HepG2 (cell line): ENCODE measurements at regions not wholly inside any gene's neighbourhood (a gene's known extent, or its start where the extent isn't known, plus 50 kb on each side); places are given as distances from the start of the nearest gene placed in this dataset.
A peak's percentile ranks its signal among the peaks of the same experiment; 100 is the strongest.

Experiments used
- BCL6 ChIP-seq: IDR thresholded peaks from 2 replicates; pipeline ENCODE4 v1.6.1; 2016; ENCODE audit warnings: missing genetic modification reagents, missing compliant biosample characterization
- HCFC1 ChIP-seq: fragments of 150-350 bp; IDR thresholded peaks from 2 replicates; pipeline ENCODE4 v1.6.1; 2014; ENCODE audit warnings: low read depth, low read length
- HOXA7 ChIP-seq: sonication (generic); formaldehyde crosslinking; IDR thresholded peaks from 2 replicates; pipeline ENCODE4 v1.8.1; 2022; ENCODE audit warnings: mild to moderate bottlenecking, missing genetic modification reagents, moderate library complexity
- MED8 ChIP-seq: sonication (generic); formaldehyde crosslinking; IDR thresholded peaks from 2 replicates; pipeline ENCODE4 v1.8.1; 2023; ENCODE audit warnings: mild to moderate bottlenecking, missing genetic modification reagents; ENCODE audit not compliant: insufficient replicate concordance
- NAIF1 ChIP-seq: sonication (generic); formaldehyde crosslinking; IDR thresholded peaks from 2 replicates; pipeline ENCODE4 v1.5.0; 2020; ENCODE audit warnings: mild to moderate bottlenecking, missing genetic modification reagents, borderline replicate concordance
- NFYB ChIP-seq: sonication (generic); formaldehyde crosslinking; IDR thresholded peaks from 2 replicates; pipeline ENCODE4 v1.4.0; 2020; ENCODE audit warnings: missing genetic modification reagents
- PAX8 ChIP-seq: sonication (generic); formaldehyde crosslinking; IDR thresholded peaks from 2 replicates; pipeline ENCODE4 v1.8.0; 2022; ENCODE audit warnings: mild to moderate bottlenecking, missing genetic modification reagents, borderline replicate concordance
- RFX3 ChIP-seq: IDR thresholded peaks from 2 replicates; pipeline ENCODE4 v1.6.1; 2016; ENCODE audit warnings: missing biosample characterization, missing genetic modification reagents
- SRF ChIP-seq: IDR thresholded peaks from 2 replicates; pipeline ENCODE4 v1.6.1; 2011; ENCODE audit warnings: mild to moderate bottlenecking, low read depth, low read length, moderate library complexity
- ZBTB1 ChIP-seq: sonication (generic); formaldehyde crosslinking; IDR thresholded peaks from 2 replicates; pipeline ENCODE4 v1.4.0; 2020; ENCODE audit warnings: missing genetic modification reagents, borderline replicate concordance
- ZFP37 ChIP-seq: sonication (generic); formaldehyde crosslinking; IDR thresholded peaks from 2 replicates; pipeline ENCODE4 v1.4.0; 2020; ENCODE audit warnings: missing genetic modification reagents, borderline replicate concordance
- ZMYM4 ChIP-seq: sonication (generic); formaldehyde crosslinking; IDR thresholded peaks from 2 replicates; pipeline ENCODE4 v1.8.1; 2023; ENCODE audit warnings: mild to moderate bottlenecking, missing genetic modification reagents
- ZNF121 ChIP-seq: sonication (generic); formaldehyde crosslinking; IDR thresholded peaks from 2 replicates; pipeline ENCODE4 v1.5.0; 2020; ENCODE audit warnings: mild to moderate bottlenecking, missing genetic modification reagents
- ZNF207 ChIP-seq: fragments of 450-650 bp; IDR thresholded peaks from 2 replicates; pipeline ENCODE4 v1.6.1; 2016; ENCODE audit warnings: antibody characterized with exemption, borderline replicate concordance
- ZNF253 ChIP-seq: sonication (generic); formaldehyde crosslinking; IDR thresholded peaks from 2 replicates; pipeline ENCODE4 v1.8.0; 2022; ENCODE audit warnings: mild to moderate bottlenecking, missing genetic modification reagents, borderline replicate concordance
- ZNF326 ChIP-seq: sonication (generic); formaldehyde crosslinking; IDR thresholded peaks from 2 replicates; pipeline ENCODE4 v1.4.0; 2020; ENCODE audit warnings: missing genetic modification reagents, borderline replicate concordance
- ZNF329 ChIP-seq: sonication (generic); formaldehyde crosslinking; IDR thresholded peaks from 2 replicates; pipeline ENCODE4 v1.9.0; 2021; ENCODE audit warnings: low read depth, mild to moderate bottlenecking, missing genetic modification reagents
- ZNF432 ChIP-seq: sonication (generic); formaldehyde crosslinking; IDR thresholded peaks from 2 replicates; pipeline ENCODE4 v1.5.0; 2020; ENCODE audit warnings: missing genetic modification reagents, mild to moderate bottlenecking, borderline replicate concordance
- ZNF605 ChIP-seq: sonication (generic); formaldehyde crosslinking; IDR thresholded peaks from 2 replicates; pipeline ENCODE4 v1.8.0; 2022; ENCODE audit warnings: mild to moderate bottlenecking, missing genetic modification reagents
- ZNF614 ChIP-seq: IDR thresholded peaks from 2 replicates; pipeline ENCODE4 v1.6.1; 2018; ENCODE audit warnings: missing biosample characterization, missing genetic modification reagents, inconsistent platforms, borderline replicate concordance
- ZNF644 ChIP-seq: IDR thresholded peaks from 2 replicates; pipeline ENCODE4 v1.6.1; 2016; ENCODE audit warnings: low read depth
- ZNF652 ChIP-seq: IDR thresholded peaks from 2 replicates; pipeline ENCODE4 v1.6.1; 2016; ENCODE audit warnings: low read depth, borderline replicate concordance
- TF ChIP-seq, protein P1 (sequence below), 2 experiments: sonication (generic) in 1 of 2; formaldehyde crosslinking in 1 of 2; IDR thresholded peaks; 2 replicates each; pipeline versions ENCODE4 v1.6.1 to v1.9.0; 2014 to 2022; ENCODE audit warnings: antibody characterized with exemption in 1 of 2, borderline replicate concordance in 1 of 2, inconsistent platforms in 1 of 2, low read depth in 1 of 2, missing genetic modification reagents in 1 of 2
- TF ChIP-seq, protein P2 (sequence below): sonication (generic); formaldehyde crosslinking; IDR thresholded peaks from 2 replicates; pipeline ENCODE4 v1.8.1; 2022; ENCODE audit warnings: mild to moderate bottlenecking, missing genetic modification reagents
- TF ChIP-seq, protein P3 (sequence below): sonication (generic); formaldehyde crosslinking; IDR thresholded peaks from 2 replicates; pipeline ENCODE4 v1.4.0; 2020; ENCODE audit warnings: missing genetic modification reagents

DNA sequence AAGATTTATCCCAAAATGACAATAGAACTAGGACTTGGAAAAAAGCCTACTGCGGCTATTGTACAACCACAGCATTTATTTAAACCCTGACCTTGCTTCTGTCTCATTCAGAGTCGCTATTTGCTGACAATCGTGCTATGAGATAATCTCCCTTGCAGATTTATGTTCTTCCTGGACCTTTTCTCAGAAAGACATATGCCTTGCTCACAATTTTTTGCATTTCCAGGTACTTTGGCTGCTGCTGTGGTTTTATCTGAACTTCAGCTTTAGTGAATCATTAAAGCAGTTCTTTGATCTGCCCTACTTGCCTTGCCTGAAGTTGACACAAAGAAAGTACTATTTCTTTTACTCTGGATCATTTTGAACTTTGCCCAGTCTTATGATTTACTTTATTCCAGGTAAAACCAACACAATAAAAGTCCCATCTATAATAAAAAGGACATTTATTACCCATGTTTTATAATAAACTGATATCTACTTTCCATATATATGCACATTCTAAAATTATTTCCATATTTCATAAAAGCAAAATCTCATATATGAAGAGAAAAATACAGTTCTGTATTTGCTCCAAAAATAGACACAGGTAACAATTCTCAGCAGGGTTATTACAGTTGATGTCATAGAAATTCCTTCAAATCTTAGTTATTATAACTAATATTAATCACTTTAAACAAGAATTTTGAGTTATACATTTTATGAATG, 63.4 kb upstream of the CARD18 start (continued):
- TF ChIP-seq, protein P1, sequence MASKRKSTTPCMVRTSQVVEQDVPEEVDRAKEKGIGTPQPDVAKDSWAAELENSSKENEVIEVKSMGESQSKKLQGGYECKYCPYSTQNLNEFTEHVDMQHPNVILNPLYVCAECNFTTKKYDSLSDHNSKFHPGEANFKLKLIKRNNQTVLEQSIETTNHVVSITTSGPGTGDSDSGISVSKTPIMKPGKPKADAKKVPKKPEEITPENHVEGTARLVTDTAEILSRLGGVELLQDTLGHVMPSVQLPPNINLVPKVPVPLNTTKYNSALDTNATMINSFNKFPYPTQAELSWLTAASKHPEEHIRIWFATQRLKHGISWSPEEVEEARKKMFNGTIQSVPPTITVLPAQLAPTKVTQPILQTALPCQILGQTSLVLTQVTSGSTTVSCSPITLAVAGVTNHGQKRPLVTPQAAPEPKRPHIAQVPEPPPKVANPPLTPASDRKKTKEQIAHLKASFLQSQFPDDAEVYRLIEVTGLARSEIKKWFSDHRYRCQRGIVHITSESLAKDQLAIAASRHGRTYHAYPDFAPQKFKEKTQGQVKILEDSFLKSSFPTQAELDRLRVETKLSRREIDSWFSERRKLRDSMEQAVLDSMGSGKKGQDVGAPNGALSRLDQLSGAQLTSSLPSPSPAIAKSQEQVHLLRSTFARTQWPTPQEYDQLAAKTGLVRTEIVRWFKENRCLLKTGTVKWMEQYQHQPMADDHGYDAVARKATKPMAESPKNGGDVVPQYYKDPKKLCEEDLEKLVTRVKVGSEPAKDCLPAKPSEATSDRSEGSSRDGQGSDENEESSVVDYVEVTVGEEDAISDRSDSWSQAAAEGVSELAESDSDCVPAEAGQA (IDR thresholded peaks at IDR 0.05; ENCODE audit: low read depth): no peak
- TF ChIP-seq, protein P1 (CRISPR knock-in tag; IDR thresholded peaks at IDR 0.05; ENCODE audit: borderline replicate concordance): no peak
- no peak for TF ChIP-seq SRF
- TF ChIP-seq RFX3 (CRISPR knock-in tag): no peak
- no peak for TF ChIP-seq ZNF652 (CRISPR knock-in tag)
- no peak for TF ChIP-seq ZFP37 (CRISPR knock-in tag)
- no peak for TF ChIP-seq ZNF253 (CRISPR knock-in tag)
- peak; percentile 98 for TF ChIP-seq BCL6 (CRISPR knock-in tag)
- TF ChIP-seq, protein P2, sequence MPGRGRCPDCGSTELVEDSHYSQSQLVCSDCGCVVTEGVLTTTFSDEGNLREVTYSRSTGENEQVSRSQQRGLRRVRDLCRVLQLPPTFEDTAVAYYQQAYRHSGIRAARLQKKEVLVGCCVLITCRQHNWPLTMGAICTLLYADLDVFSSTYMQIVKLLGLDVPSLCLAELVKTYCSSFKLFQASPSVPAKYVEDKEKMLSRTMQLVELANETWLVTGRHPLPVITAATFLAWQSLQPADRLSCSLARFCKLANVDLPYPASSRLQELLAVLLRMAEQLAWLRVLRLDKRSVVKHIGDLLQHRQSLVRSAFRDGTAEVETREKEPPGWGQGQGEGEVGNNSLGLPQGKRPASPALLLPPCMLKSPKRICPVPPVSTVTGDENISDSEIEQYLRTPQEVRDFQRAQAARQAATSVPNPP: no peak
- TF ChIP-seq ZNF326 (CRISPR knock-in tag): no peak
- TF ChIP-seq ZNF329: no peak
- TF ChIP-seq NAIF1 (CRISPR knock-in tag): no peak
- TF ChIP-seq HCFC1: no peak
- no peak for TF ChIP-seq ZNF605 (CRISPR knock-in tag)
- no peak for TF ChIP-seq HOXA7 (CRISPR knock-in tag)
- 0 out of 2 replicates have a peak, but pooled peaks have one; percentile 30 for TF ChIP-seq ZNF614
- TF ChIP-seq, protein P3, sequence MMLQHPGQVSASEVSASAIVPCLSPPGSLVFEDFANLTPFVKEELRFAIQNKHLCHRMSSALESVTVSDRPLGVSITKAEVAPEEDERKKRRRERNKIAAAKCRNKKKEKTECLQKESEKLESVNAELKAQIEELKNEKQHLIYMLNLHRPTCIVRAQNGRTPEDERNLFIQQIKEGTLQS (CRISPR knock-in tag): no peak
- no peak; the same call in 1 of the 2 replicates for TF ChIP-seq ZNF644 (CRISPR knock-in tag)
- TF ChIP-seq MED8 (CRISPR knock-in tag): no peak
- peak; percentile 58 for TF ChIP-seq ZMYM4
- no peak for TF ChIP-seq ZBTB1
- no peak for TF ChIP-seq NFYB (CRISPR knock-in tag)
- TF ChIP-seq ZNF121 (CRISPR knock-in tag): no peak
- TF ChIP-seq ZNF432 (CRISPR knock-in tag): no peak
- no peak for TF ChIP-seq ZNF207
- TF ChIP-seq PAX8 (CRISPR knock-in tag): no peak
